ENCODE measurements at regions not wholly inside any gene's neighbourhood (a gene's known extent, or its start where the extent isn't known, plus 50 kb on each side); places are given as distances from the start of the nearest gene placed in this dataset.

DNA sequence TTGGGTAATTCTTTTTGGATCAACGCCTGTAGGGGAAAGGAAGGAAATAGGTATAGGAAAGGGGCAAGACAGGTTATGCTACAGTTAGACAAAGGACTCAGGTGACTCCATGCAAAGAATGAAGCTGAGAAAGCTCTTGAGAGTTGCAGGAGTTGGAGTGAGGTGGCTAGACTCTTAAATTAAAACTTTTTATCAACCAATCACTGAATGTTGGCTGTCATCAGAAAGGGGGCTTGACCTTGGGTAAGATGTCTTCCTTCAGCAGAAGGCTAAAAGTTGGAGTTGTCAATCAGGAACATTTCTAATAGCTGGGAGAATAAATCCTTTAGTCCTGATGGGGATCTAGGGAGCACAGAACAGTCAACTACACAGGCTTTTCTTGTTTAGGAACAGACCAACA lies 595.4 kb downstream of the SLC16A7 start:
- DNase-seq (ENCODE audit: extremely low read depth in 1 of 4, low spot score in 3 of 4): no peak
- Histone ChIP-seq H3K4me1 (replicated peaks in 1 of 2; ENCODE audit: control insufficient read depth in 2 of 2, insufficient read depth in 2 of 2, low read length in 2 of 2) (no peaks in the 10 kb centered on the region), H3K9ac (ENCODE audit: insufficient read depth in 1 of 2, low read depth in 2 of 2, low read length in 2 of 2) (no peak overlapping the region), H3K9me1 (ENCODE audit: control insufficient read depth, insufficient read depth, low read length) (no peaks in the 10 kb centered on the region), H3K36me3 (ENCODE audit: control insufficient read depth, insufficient read depth, low read length) (no peaks in the 10 kb centered on the region), H3K4me3 (no peak overlapping the region), H3K4me2 (ENCODE audit: insufficient read depth, low read length) (no peak overlapping the region), H2AFZ (ENCODE audit: low read depth, low read length) (no peak overlapping the region), H3K27me3 (ENCODE audit: control insufficient read depth in 2 of 2, insufficient read depth in 2 of 2, low read length in 2 of 2) (no peaks in the 10 kb centered on the region), H3K9me3 (replicated peaks; ENCODE audit: control insufficient read depth, insufficient read depth, low read depth, low read length) (no peaks in the 10 kb centered on the region; the same call in 1 of the 2 replicates), H3K79me2 (ENCODE audit: control insufficient read depth, insufficient read depth, low read length) (no peaks in the 10 kb centered on the region), H3K27ac (ENCODE audit: extremely low read depth, low read depth, low read length) (no peak overlapping the region), H4K20me1 (replicated peaks; ENCODE audit: control insufficient read depth, insufficient read depth, low read length) (no peaks in the 10 kb centered on the region)
- intact Hi-C loops (cut with micrococcal nuclease): no loop called here
- no TSS peak for BruUV-seq (replicated peaks)
- FAIRE-seq: no peak
- ChIA-PET POLR2A (no interaction called here), CTCF (ENCODE audit: low intra/inter-chr PET ratio) (no interaction called here)
- 7% methylated on average over 1 of the region's 1 CpG for WGBS (ENCODE audit: insufficient coverage, low coverage, missing lambda C conversion rate)
- in situ Hi-C loops (cut with MboI): no loop called here
- ATAC-seq: no peak
- TF ChIP-seq, protein P1, sequence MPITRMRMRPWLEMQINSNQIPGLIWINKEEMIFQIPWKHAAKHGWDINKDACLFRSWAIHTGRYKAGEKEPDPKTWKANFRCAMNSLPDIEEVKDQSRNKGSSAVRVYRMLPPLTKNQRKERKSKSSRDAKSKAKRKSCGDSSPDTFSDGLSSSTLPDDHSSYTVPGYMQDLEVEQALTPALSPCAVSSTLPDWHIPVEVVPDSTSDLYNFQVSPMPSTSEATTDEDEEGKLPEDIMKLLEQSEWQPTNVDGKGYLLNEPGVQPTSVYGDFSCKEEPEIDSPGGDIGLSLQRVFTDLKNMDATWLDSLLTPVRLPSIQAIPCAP (CRISPR knock-in tag; IDR thresholded peaks at IDR 0.05; ENCODE audit: borderline replicate concordance): no peak
- TF ChIP-seq ZNF830 (CRISPR knock-in tag; IDR thresholded peaks at IDR 0.05) (no peak), PML (IDR thresholded peaks at IDR 0.05; ENCODE audit: low read length) (no peak), MEIS2 (IDR thresholded peaks at IDR 0.05; ENCODE audit: partially characterized antibody) (no peak), NEUROD1 (IDR thresholded peaks at IDR 0.05; ENCODE audit: borderline replicate concordance, low read depth, low read length, partially characterized antibody) (no peak), ZNF699 (CRISPR knock-in tag; IDR thresholded peaks at IDR 0.05; ENCODE audit: insufficient replicate concordance) (no peak), KAT2B (IDR thresholded peaks at IDR 0.05; ENCODE audit: low read depth, low read length) (no peak), ATF1 (CRISPR knock-in tag; IDR thresholded peaks at IDR 0.05) (no peak), ATF1 (tag; IDR thresholded peaks at IDR 0.05) (no peak), ZNF347 (CRISPR knock-in tag; IDR thresholded peaks at IDR 0.05; ENCODE audit: low read depth) (no peak), RBFOX2 (IDR thresholded peaks at IDR 0.05; ENCODE audit: low read depth, low read length) (no peak), MYBL2 (IDR thresholded peaks at IDR 0.05; ENCODE audit: low read depth) (no peak), MYBL2 (CRISPR knock-in tag; IDR thresholded peaks at IDR 0.05; ENCODE audit: borderline replicate concordance) (no peak)
- TF ChIP-seq, protein P2, sequence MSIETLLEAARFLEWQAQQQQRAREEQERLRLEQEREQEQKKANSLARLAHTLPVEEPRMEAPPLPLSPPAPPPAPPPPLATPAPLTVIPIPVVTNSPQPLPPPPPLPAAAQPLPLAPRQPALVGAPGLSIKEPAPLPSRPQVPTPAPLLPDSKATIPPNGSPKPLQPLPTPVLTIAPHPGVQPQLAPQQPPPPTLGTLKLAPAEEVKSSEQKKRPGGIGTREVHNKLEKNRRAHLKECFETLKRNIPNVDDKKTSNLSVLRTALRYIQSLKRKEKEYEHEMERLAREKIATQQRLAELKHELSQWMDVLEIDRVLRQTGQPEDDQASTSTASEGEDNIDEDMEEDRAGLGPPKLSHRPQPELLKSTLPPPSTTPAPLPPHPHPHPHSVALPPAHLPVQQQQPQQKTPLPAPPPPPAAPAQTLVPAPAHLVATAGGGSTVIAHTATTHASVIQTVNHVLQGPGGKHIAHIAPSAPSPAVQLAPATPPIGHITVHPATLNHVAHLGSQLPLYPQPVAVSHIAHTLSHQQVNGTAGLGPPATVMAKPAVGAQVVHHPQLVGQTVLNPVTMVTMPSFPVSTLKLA (conservative IDR thresholded peaks at IDR 0.05): no peak
- TF ChIP-seq, protein P3, sequence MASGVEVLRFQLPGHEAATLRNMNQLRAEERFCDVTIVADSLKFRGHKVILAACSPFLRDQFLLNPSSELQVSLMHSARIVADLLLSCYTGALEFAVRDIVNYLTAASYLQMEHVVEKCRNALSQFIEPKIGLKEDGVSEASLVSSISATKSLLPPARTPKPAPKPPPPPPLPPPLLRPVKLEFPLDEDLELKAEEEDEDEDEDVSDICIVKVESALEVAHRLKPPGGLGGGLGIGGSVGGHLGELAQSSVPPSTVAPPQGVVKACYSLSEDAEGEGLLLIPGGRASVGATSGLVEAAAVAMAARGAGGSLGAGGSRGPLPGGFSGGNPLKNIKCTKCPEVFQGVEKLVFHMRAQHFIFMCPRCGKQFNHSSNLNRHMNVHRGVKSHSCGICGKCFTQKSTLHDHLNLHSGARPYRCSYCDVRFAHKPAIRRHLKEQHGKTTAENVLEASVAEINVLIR (CRISPR knock-in tag; IDR thresholded peaks at IDR 0.05): no peak
- TF ChIP-seq, protein P4, sequence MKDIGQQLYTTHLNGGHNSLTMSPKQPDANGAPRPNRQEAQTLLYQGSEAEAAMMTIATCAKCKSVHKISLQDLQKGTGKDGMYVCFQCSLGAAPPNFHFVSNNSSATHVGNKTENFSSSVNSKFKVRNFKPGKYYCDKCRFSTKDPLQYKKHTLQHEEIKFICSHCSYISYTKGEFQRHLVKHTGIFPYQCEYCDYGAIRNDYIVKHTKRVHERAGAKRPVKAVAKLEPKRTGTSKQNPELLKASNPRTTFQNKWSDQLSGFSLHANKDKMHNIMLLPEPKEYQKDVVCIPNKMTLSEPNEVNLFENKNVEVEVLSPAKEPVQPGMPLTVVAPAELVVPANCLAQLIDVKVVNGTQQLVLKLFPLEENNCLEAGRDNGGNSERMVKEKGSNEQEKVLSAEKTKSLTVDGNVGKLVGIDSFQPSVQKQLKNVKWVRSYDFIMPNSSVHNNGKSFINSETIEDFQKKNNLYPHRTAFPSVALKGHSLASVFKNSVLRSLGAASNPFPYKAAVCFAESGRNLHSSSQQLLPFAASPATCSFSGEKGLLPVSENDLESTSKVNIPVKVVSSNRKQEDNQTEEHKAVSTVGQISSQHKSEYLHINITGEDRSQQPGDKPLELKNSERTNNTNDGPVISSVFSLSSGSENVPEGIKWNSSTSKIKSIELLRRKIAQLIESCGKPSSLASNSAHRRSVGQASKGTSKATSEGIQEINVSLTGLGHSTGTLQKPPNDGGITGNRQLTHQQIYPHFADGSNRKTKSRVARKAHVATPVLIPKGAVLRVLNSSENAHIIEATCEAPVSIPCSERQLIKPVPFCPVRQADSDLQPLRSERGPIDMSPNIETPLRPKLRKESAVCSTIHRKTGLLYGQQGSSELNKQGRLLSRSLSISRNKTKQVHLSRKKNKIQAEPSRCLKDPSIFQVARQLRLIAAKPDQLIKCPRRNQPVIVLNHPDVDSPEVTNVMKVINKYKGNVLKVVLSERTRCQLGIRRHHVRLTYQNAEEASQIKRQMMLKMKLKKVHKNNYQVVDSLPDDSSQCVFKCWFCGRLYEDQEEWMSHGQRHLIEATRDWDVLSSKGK (CRISPR knock-in tag; IDR thresholded peaks at IDR 0.05): no peak

All from K562 (cell line).